Effector memory CD8-positive, alpha-beta T cell (primary cell): ENCODE measurements at regions not wholly inside any gene's neighbourhood (a gene's known extent, or its start where the extent isn't known, plus 50 kb on each side); places are given as distances from the start of the nearest gene placed in this dataset.

Source experiments
- ATAC-seq: fragments of 150-1000 bp; cut with Tn5 transposase; replicated peaks from 2 replicates; pipeline ENCODE4 v1.10.0; 2021; ENCODE audit warnings: mild to moderate bottlenecking, moderate library complexity
- DNase-seq, 3 experiments: peaks; one replicate each; pipeline ENCODE4 v3.0.0; 2021
- H3K27ac Mint-ChIP-seq, 2 donors: one replicate each; pipeline ENCODE4 v1.8.0; 2022; ENCODE audit warnings: mild to moderate bottlenecking in 2 of 2, mixed read lengths in 2 of 2, moderate library complexity in 2 of 2
- H3K27me3 Mint-ChIP-seq, 2 donors: one replicate each; pipeline ENCODE4 v1.8.0; 2022; ENCODE audit warnings: mixed read lengths in 2 of 2
- H3K36me3 Mint-ChIP-seq: one replicate; pipeline ENCODE4 v1.8.0; 2022; ENCODE audit warnings: mild to moderate bottlenecking, moderate library complexity, mixed read lengths; ENCODE audit not compliant: insufficient read depth
- H3K4me1 Mint-ChIP-seq, 2 donors: one replicate each; pipeline ENCODE4 v1.8.0; 2022; ENCODE audit warnings: low read depth in 2 of 2, mixed read lengths in 2 of 2
- H3K4me3 Mint-ChIP-seq, 2 donors: one replicate each; pipeline ENCODE4 v1.8.0; 2022; ENCODE audit warnings: mild to moderate bottlenecking in 2 of 2, mixed read lengths in 2 of 2, moderate library complexity in 2 of 2
- H3K9me3 Mint-ChIP-seq, 2 donors: one replicate each; pipeline ENCODE4 v1.8.0; 2022; ENCODE audit warnings: mixed read lengths in 2 of 2

DNA sequence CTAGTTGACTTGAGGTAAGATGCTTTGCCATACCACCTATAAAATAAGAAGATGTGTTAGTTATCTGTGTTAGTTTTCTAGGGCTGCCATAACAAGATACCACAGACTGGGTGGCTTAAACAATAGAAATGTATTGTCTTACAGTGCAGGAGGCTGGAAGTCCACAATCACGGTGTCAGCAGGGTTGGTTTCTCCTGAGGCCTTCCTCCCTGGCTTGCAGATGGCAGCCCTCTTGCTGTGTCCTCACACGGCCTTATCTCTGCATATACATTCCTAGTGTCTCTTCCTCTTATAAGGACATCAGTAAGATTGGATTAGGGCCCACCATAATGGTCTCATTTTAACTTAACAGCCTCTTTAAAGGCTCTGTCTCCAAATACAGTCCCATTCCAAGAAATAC lies 192.1 kb downstream of the GATA3 start:
- Mint-ChIP-seq H3K27me3 (no peaks in the 10 kb centered on the region), H3K36me3 (no peaks in the 10 kb centered on the region), H3K9me3 (peaks cover 0 to 5% of the 10 kb centered on the region in 2 donors), H3K27ac (no peak overlapping the region), H3K4me1 (peaks cover 26 to 31% of the 10 kb centered on the region in 2 donors), H3K4me3 (no peak overlapping the region)
- ATAC-seq (no peak), DNase-seq (no peak)

DNA sequence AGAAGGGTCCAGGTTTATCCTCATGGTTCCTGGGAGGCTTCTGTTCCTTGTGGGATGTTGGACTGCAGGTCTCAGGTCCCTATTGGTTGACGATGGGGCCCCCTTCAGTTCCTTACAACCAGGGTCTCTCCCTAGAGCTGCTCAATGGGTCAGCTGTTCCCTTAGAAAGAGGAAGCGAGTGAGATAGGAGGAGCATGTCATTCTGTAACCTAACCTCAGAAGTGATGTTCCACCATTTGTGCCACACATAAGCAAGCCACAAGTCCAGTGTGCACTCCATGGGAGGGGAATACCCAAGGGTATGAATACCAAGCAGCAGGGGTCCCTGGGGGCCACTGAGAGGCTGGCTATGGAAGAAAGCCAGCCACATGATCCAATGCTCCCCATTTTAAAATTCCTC lies 192.7 kb downstream of the GATA3 start:
- H3K4me3 Mint-ChIP-seq: no peak overlapping the region
- peaks cover 0 to 5% of the 10 kb centered on the region in 2 donors for H3K9me3 Mint-ChIP-seq
- no peak overlapping the region for H3K27ac Mint-ChIP-seq
- ATAC-seq (no peak), DNase-seq (no peak)
- peaks cover 22 to 31% of the 10 kb centered on the region in 2 donors for H3K4me1 Mint-ChIP-seq
- no peaks in the 10 kb centered on the region for H3K27me3 Mint-ChIP-seq
- H3K36me3 Mint-ChIP-seq: no peaks in the 10 kb centered on the region

DNA sequence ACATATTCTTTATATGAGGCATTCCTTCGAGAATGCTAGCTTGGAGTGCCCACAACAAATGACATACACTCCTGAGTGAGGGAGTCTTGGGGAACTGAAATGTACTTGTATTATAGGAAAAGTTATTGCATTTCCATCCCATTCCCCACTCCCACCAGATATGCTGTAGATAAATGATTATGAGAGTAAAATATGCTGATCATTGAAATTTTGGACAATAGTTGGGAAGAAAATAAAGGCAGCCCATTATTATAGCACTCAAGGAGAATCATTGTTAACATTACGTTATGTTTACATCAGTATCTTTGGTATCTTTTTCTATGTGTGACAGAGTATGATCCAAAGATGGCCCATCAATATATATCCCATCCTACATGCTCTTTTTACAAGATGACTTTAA lies 194.4 kb downstream of the GATA3 start:
- H3K9me3 Mint-ChIP-seq: peaks cover 0 to 5% of the 10 kb centered on the region in 2 donors
- DNase-seq: no peak
- ATAC-seq: no peak
- peaks cover 14 to 24% of the 10 kb centered on the region in 2 donors for H3K4me1 Mint-ChIP-seq
- H3K4me3 Mint-ChIP-seq: no peak overlapping the region
- H3K27me3 Mint-ChIP-seq: no peaks in the 10 kb centered on the region
- H3K27ac Mint-ChIP-seq: no peak overlapping the region
- no peaks in the 10 kb centered on the region for H3K36me3 Mint-ChIP-seq

DNA sequence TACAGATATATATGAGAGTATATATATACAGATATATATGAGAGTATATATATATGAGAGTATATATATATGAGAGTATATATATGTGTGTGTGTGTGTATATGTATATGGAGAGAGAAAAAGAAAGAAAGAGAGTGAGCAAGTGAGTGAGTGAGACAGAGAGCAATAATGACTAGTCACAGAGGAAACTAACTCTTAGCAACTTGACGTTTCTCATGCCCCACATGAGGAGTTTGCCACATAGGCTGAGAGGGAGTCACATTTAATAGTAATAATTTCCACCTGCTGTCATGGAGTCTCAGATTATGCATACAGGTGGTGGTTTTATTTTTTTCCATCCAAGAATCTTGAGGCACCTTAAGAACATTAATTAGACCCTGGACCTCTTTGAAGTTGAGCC lies 199.9 kb downstream of the GATA3 start:
- peaks cover 0 to 1% of the 10 kb centered on the region in 2 donors for H3K9me3 Mint-ChIP-seq
- H3K4me3 Mint-ChIP-seq: no peak overlapping the region
- ATAC-seq (no peak), DNase-seq (no peak)
- H3K27ac Mint-ChIP-seq: no peak overlapping the region
- H3K36me3 Mint-ChIP-seq: no peaks in the 10 kb centered on the region
- no peaks in the 10 kb centered on the region for H3K27me3 Mint-ChIP-seq
- peaks cover 0 to 4% of the 10 kb centered on the region in 2 donors for H3K4me1 Mint-ChIP-seq

DNA sequence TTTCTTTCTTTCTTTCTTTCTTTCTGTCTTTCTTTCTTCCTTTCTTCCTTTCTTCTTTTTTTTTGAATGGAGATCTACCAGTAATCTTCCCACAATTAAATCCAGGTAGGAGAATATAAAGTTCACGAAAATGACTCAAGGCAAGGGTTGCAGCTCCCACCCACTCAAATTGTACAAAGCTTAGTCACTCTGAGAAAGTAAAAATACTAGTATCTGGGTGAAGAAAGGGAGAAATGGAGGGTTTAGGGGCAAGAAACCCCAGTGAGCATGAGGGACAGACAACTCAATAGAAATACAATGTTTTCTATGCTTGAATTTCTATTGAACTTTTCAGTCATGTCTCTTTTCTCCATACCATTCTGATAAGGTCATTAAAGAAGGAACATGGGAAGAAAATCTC lies 200.8 kb downstream of the GATA3 start:
- no peak for ATAC-seq
- H3K4me1 Mint-ChIP-seq: peaks cover 0 to 4% of the 10 kb centered on the region in 2 donors
- H3K4me3 Mint-ChIP-seq: no peak overlapping the region
- H3K27ac Mint-ChIP-seq: no peak overlapping the region
- no peaks in the 10 kb centered on the region for H3K36me3 Mint-ChIP-seq
- H3K9me3 Mint-ChIP-seq: no peaks in the 10 kb centered on the region
- no peaks in the 10 kb centered on the region for H3K27me3 Mint-ChIP-seq
- no peak for DNase-seq

DNA sequence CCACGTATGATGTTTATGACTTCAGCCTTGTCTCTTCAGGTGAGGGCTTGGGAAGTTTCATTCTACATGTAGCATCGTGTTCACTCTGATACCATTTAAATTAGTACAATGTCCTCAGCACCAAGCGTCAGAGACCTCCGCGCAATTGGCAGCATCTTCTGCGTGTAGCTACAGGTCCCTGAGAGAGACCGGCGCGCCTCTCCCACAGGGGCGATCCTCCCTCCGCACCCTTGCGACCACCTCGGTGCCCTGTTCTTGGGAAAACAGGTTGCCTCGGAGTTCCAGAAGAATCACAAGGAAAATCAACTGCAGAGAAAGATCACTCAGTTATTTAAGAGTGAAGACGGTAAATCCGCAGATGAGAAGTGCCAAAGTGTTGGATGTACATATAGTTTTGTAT lies 206.2 kb downstream of the GATA3 start:
- DNase-seq: no peak
- H3K36me3 Mint-ChIP-seq: no peaks in the 10 kb centered on the region
- no peaks in the 10 kb centered on the region for H3K9me3 Mint-ChIP-seq
- H3K4me3 Mint-ChIP-seq: no peak overlapping the region
- H3K4me1 Mint-ChIP-seq: no peaks in the 10 kb centered on the region
- peaks cover 0 to 18% of the 10 kb centered on the region in 2 donors for H3K27me3 Mint-ChIP-seq
- no peak for ATAC-seq
- no peak overlapping the region for H3K27ac Mint-ChIP-seq

DNA sequence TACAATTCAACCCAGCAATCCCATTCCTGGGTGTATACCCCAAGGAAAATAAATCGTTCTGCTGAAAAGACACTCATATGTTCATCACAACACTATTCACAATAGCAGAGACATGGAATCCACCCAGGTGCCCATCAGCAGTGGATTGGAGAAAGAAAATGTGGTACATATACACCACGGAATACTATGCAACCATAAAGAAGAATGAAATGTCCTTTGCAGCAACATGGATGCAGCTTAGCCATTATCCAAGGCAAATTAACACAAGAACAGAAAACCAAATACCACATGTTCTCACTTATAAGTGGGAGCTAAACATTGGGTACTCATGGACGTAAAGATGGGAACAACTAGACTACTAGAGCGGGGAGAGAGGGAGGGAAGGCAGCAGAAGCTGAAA lies 207.8 kb downstream of the GATA3 start:
- DNase-seq (no peak), ATAC-seq (no peak)
- Mint-ChIP-seq H3K27ac (no peak overlapping the region), H3K4me1 (no peaks in the 10 kb centered on the region), H3K4me3 (no peak overlapping the region), H3K9me3 (no peaks in the 10 kb centered on the region), H3K27me3 (peaks cover 0 to 18% of the 10 kb centered on the region in 2 donors), H3K36me3 (no peaks in the 10 kb centered on the region)

DNA sequence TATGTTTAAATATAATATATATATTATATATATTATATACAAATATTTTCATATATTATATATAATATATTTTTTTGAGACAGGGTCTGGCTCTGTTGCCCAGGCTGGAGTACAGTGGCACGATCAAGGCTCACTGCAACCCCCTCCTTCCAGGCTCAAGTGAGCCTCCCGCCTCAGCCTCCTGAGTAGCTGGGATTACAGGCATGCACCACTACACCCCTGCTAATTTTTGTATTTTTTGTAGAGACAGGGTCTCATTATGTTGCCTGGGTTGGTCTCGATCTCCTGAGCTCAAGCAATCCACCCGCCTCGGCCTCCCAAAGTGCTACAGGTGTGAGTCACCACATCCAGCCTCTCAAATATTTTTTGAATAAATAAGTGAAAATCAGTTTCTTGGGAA lies 215.5 kb downstream of the GATA3 start:
- Mint-ChIP-seq H3K9me3 (no peaks in the 10 kb centered on the region), H3K27me3 (no peaks in the 10 kb centered on the region), H3K4me3 (no peak overlapping the region), H3K4me1 (no peaks in the 10 kb centered on the region), H3K36me3 (no peaks in the 10 kb centered on the region), H3K27ac (no peak overlapping the region)
- DNase-seq: no peak
- no peak for ATAC-seq

DNA sequence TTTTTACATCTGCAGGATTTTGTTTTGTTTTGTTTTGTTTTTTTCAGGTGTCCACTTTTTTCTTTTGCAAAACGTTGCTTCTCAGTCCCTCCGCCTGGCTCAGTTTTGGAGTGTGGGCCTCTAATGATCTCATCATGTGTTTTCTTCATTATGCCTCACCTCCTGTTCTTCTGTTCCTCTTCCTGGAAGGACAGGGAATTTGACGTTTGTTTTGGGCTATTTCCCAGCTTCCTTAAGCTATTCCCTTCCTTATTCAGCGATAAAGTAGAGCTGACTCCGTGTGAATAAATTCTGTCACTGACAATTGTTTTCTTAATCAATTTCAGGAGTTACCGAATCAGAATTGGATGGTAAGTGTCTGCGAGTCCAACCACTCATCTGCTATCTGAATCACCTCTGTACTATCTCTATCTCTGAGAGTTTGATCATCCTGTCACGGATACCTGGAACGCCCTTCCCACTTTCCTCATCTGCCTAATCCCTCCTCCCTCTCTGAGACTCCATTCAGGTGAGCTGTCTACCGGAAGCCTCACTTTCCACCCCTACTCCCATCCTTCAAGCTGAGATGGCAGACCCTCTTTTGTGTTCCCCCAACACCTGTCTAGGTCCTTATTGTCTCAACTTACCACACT lies 218.4 kb downstream of the GATA3 start:
- no peak overlapping the region for H3K4me3 Mint-ChIP-seq
- H3K27ac Mint-ChIP-seq: peak overlapping the region in 1 of 2 donors; percentile 39
- H3K27me3 Mint-ChIP-seq: no peaks in the 10 kb centered on the region
- ATAC-seq: no peak
- no peaks in the 10 kb centered on the region for H3K9me3 Mint-ChIP-seq
- H3K36me3 Mint-ChIP-seq: no peaks in the 10 kb centered on the region
- no peaks in the 10 kb centered on the region for H3K4me1 Mint-ChIP-seq
- no peak for DNase-seq

DNA sequence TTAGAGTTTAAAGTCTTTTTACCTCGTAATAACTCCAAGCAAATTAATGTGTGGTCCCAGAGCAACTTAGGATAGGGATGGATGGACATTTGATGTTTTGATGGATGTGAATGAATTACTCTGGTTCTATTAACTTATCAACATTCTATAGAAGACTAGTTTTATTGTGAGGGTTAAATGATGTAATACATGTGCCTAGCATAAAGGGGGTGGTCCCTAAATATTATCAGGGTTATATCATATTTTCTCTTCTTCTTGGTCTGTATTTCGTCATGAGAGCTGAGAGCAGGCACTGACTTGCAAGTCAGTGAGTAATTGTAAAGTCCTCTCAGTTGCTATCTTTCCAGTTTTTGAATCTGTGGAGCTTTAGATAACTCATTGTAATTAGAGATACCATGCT lies 219.3 kb downstream of the GATA3 start:
- no peaks in the 10 kb centered on the region for H3K4me1 Mint-ChIP-seq
- H3K36me3 Mint-ChIP-seq: no peaks in the 10 kb centered on the region
- DNase-seq: no peak
- H3K9me3 Mint-ChIP-seq: no peaks in the 10 kb centered on the region
- no peak overlapping the region for H3K27ac Mint-ChIP-seq
- H3K27me3 Mint-ChIP-seq: no peaks in the 10 kb centered on the region
- no peak overlapping the region for H3K4me3 Mint-ChIP-seq
- ATAC-seq: no peak

DNA sequence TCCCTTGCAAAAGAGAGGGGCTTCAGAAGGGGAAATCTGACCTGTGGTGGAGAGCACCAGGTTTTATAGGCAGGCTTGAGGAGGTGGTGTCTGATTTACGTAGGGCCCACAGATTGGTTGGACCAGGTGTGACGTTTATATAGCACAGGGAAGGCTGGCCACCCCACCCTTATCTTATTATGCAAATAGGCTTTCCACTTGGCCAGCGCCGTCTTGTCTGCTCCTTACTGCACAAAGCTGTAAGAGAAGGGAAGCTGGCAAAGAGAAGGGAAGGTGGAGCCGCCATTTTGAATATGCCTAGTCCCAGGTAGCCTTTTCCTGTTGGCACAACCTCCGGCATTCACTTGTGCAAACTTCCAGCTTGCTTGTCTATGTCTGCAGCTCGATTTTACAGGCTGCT lies 221.4 kb downstream of the GATA3 start:
- Mint-ChIP-seq H3K4me3 (no peak overlapping the region), H3K27ac (no peak overlapping the region), H3K36me3 (no peaks in the 10 kb centered on the region), H3K9me3 (no peaks in the 10 kb centered on the region), H3K4me1 (no peaks in the 10 kb centered on the region), H3K27me3 (no peaks in the 10 kb centered on the region)
- ATAC-seq (no peak), DNase-seq (no peak)

DNA sequence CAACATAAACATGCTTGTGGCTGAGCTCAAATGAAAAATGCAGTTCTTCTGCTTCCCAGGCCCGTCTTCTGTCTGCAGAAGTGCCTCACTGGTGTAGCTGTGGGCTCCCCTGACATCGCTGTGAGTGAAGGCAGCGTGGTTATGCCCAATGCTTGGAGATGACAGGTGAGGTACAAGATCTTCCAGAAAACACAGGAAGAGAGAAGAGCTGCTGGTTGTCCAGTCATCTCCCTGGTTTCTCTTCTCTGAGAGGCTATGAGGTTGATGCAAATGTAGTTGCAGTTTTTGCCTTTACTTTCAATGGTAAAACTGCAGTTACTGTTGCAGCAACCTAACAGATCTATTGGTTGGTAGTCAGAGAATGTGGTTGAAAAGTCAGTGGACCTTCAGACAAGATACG lies 223.6 kb downstream of the GATA3 start:
- H3K4me1 Mint-ChIP-seq: peaks cover 9 to 10% of the 10 kb centered on the region in 2 donors

DNA sequence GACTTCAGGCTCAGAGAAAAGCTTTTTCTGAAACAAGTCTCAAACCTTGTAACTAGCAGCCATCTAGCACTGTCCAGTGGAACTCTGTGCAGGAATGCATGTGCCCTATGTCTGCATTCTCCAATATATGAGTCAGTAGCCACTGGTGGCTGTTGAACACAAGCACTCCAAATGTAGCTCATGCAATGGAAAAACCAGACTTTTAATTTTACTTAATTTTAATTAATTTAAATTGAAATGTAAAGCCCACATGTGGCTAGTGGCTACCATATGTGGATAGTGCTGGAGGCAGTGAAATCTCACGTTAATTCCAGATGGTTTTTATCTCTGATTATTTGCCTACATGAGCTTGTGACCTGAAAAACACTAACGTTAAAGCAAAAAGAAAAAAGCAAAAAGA lies 225.1 kb downstream of the GATA3 start:
- H3K27ac Mint-ChIP-seq: no peak overlapping the region

More for the DNA sequence above, 223.6 kb downstream of the GATA3 start:
- H3K4me3 Mint-ChIP-seq: no peak overlapping the region
- peak overlapping the region in 1 of 2 donors; percentile 47 for H3K27ac Mint-ChIP-seq
- H3K9me3 Mint-ChIP-seq: no peaks in the 10 kb centered on the region
- H3K27me3 Mint-ChIP-seq: no peaks in the 10 kb centered on the region
- H3K36me3 Mint-ChIP-seq: no peaks in the 10 kb centered on the region
- DNase-seq (no peak), ATAC-seq (no peak)

DNA sequence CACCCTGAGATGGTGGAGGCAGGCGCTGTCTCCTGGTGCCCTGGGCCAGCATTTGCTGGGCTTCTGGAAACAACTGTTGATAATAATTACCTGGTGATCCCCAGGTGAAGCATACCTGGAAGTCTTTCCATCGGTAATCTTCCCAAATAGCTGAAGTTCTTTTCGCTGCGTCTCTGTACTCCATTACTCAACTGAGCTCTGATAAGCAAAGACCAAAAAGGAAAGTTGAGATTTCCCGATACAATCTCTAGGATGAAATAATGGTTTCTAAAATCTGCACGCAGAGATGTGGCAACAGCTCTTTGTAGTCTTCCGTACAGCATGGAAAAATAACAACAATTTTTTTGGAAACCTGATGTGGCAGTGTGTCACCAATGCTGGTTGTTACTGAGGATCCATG lies 226.5 kb downstream of the GATA3 start:
- Mint-ChIP-seq H3K4me1 (peaks cover 10 to 15% of the 10 kb centered on the region in 2 donors), H3K36me3 (peaks cover 3% of the 10 kb centered on the region), H3K4me3 (no peak overlapping the region), H3K27ac (no peak overlapping the region), H3K9me3 (no peaks in the 10 kb centered on the region), H3K27me3 (peaks cover 12 to 15% of the 10 kb centered on the region in 2 donors)
- no peak for DNase-seq
- no peak for ATAC-seq

More for the DNA sequence above, 225.1 kb downstream of the GATA3 start:
- H3K36me3 Mint-ChIP-seq: peaks cover 3% of the 10 kb centered on the region
- DNase-seq (no peak), ATAC-seq (no peak)
- H3K27me3 Mint-ChIP-seq: peaks cover 6 to 7% of the 10 kb centered on the region in 2 donors
- peaks cover 10 to 15% of the 10 kb centered on the region in 2 donors for H3K4me1 Mint-ChIP-seq
- no peak overlapping the region for H3K4me3 Mint-ChIP-seq
- no peaks in the 10 kb centered on the region for H3K9me3 Mint-ChIP-seq
